ENCODE measurements at regions not wholly inside any gene's neighbourhood (a gene's known extent, or its start where the extent isn't known, plus 50 kb on each side); places are given as distances from the start of the nearest gene placed in this dataset.

- CTCF ChIA-PET, result no interaction called here
- dilution Hi-C loops (cut with HindIII; ENCODE audit: low sequenced_read_pairs, unreplicated experiment), result no loop called here
- H3K4ac ChIP-seq (ENCODE audit: low read depth, low read length), result no peak overlapping the region
Measured at GRCh38 chr7:67866054-67866453, 869.4 kb downstream of the TYW1 start.

More at GRCh38 chr7:67866054-67866453, 869.4 kb downstream of the TYW1 start:
- Histone ChIP-seq H3K9me3 (ENCODE audit: control insufficient read depth, insufficient read depth, low read length) (peaks cover 3% of the 10 kb centered on the region; the same call in 1 of the 2 replicates), H3K18ac (ENCODE audit: low read depth, low read length) (no peak overlapping the region), H2AFZ (replicated peaks; ENCODE audit: low read length, poor library complexity) (no peak overlapping the region), H2BK120ac (ENCODE audit: low read depth, low read length) (no peak overlapping the region), H3K56ac (ENCODE audit: extremely low read depth, insufficient read depth, low read length) (no peak overlapping the region), H3K4me2 (ENCODE audit: low read depth, low read length) (no peak overlapping the region), H3K14ac (replicated peaks; ENCODE audit: low read depth, low read length) (no peak overlapping the region), H3K79me1 (ENCODE audit: low read depth in 1 of 2, low read length in 2 of 2) (no peaks in the 10 kb centered on the region), H3K23ac (ENCODE audit: low read depth, low read length) (no peak overlapping the region), H3K27ac (ENCODE audit: insufficient read depth, low read length) (no peak overlapping the region), H4K5ac (ENCODE audit: low read depth, low read length) (no peak overlapping the region), H4K8ac (ENCODE audit: low read depth in 2 of 2, low read length in 2 of 2) (no peak overlapping the region), H3K4me3 (ENCODE audit: insufficient read depth, low read depth, low read length) (no peak overlapping the region), H2BK5ac (ENCODE audit: low read depth, low read length, poor library complexity, severe bottlenecking) (no peak overlapping the region), H3K27me3 (ENCODE audit: control insufficient read depth, insufficient read depth, low read length) (no peaks in the 10 kb centered on the region), H3K9ac (ENCODE audit: low read depth, low read length) (no peak overlapping the region), H2AK9ac (replicated peaks; ENCODE audit: low read depth, low read length, poor library complexity) (no peak overlapping the region), H3K36me3 (ENCODE audit: control insufficient read depth, insufficient read depth, low read length) (no peaks in the 10 kb centered on the region), H2BK15ac (ENCODE audit: low read depth, low read length) (no peak overlapping the region), H3K4me1 (ENCODE audit: control insufficient read depth, insufficient read depth, low read length) (no peaks in the 10 kb centered on the region), H2BK20ac (ENCODE audit: low read depth, low read length) (no peak overlapping the region), H4K91ac (ENCODE audit: insufficient read depth, low read depth, low read length) (no peak overlapping the region), H2AK5ac (ENCODE audit: low read depth, low read length) (no peak overlapping the region), H4K20me1 (ENCODE audit: insufficient read depth, low read length) (no peaks in the 10 kb centered on the region), H3K9me1 (ENCODE audit: insufficient read depth, low read length) (no peaks in the 10 kb centered on the region)
- TF ChIP-seq RAD21 (IDR thresholded peaks at IDR 0.05; ENCODE audit: low read length) (no peak), FOS (IDR thresholded peaks at IDR 0.05; ENCODE audit: low read depth, low read length) (no peak), CEBPB (IDR thresholded peaks at IDR 0.05; ENCODE audit: low read depth, low read length) (no peak), RFX5 (IDR thresholded peaks at IDR 0.05; ENCODE audit: low read depth, low read length) (no peak), ELK1 (IDR thresholded peaks at IDR 0.05; ENCODE audit: borderline replicate concordance, low read depth, low read length) (no peak), BHLHE40 (IDR thresholded peaks at IDR 0.05; ENCODE audit: low read depth, low read length) (no peak), SMC3 (IDR thresholded peaks at IDR 0.05; ENCODE audit: low read depth, low read length) (no peak), POLR2A (IDR thresholded peaks at IDR 0.05; ENCODE audit: low read depth, low read length) (no peak), NFE2L2 (IDR thresholded peaks at IDR 0.05; ENCODE audit: low read depth, low read length) (no peak), CHD1 (IDR thresholded peaks at IDR 0.05; ENCODE audit: low read depth, low read length) (no peak), CTCF (conservative IDR thresholded peaks at IDR 0.05; ENCODE audit: low read depth, low read length) (no peak), MXI1 (IDR thresholded peaks at IDR 0.05; ENCODE audit: borderline replicate concordance, low read depth, low read length) (no peak), MAZ (IDR thresholded peaks at IDR 0.05; ENCODE audit: borderline replicate concordance, low read depth, low read length) (no peak), RCOR1 (IDR thresholded peaks at IDR 0.05; ENCODE audit: insufficient replicate concordance, low read length) (no peak)
- DNase-seq (no peak), ATAC-seq (ENCODE audit: low read depth) (no peak)
- POLR2A ChIA-PET (ENCODE audit: unreplicated experiment), result no interaction called here
- intact Hi-C loops (cut with micrococcal nuclease), result no loop called here
- no TSS peak for BruUV-seq (replicated peaks)
- in situ Hi-C loops (cut with MboI; ENCODE audit: low sequenced_read_pairs), result no loop called here

Measured in IMR-90 (cell line).